ENCODE measurements at regions not wholly inside any gene's neighbourhood (a gene's known extent, or its start where the extent isn't known, plus 50 kb on each side); places are given as distances from the start of the nearest gene placed in this dataset.
A peak's percentile ranks its signal among the peaks of the same experiment; 100 is the strongest.

- H2BK12ac ChIP-seq (ENCODE audit: insufficient read length, low read depth, low read length) = no peak overlapping the region
- no CpG with 5 or more reads among the region's 5 CpGs for WGBS (ENCODE audit: extremely low coverage, insufficient read length, low lambda C conversion rate)
These were observed 115.5 kb downstream of the SNAPC1 start for GRCh38 chr14:61877768-61878167.

More at GRCh38 chr14:61877768-61878167, 115.5 kb downstream of the SNAPC1 start:
- Histone ChIP-seq H3K9me3 (ENCODE audit: control insufficient read depth, low read depth, low read length) (no peaks in the 10 kb centered on the region), H2AK5ac (ENCODE audit: insufficient read length, low read length) (no peak overlapping the region), H3K4me2 (ENCODE audit: insufficient read depth, insufficient read length, low read length) (no peak overlapping the region), H4K20me1 (ENCODE audit: control insufficient read depth, insufficient read depth, insufficient read length) (no peaks in the 10 kb centered on the region), H4K91ac (ENCODE audit: insufficient read length, low read depth, low read length) (no peak overlapping the region), H4K5ac (ENCODE audit: insufficient read length, low read depth, low read length) (no peak overlapping the region), H3T11ph (ENCODE audit: low read length) (no peak overlapping the region), H3K14ac (ENCODE audit: insufficient read depth, low read length) (no peak overlapping the region), H3K4me1 (ENCODE audit: insufficient read depth, low read length) (no peaks in the 10 kb centered on the region), H3K23me2 (ENCODE audit: insufficient read length, low read depth, low read length, poor library complexity, severe bottlenecking) (no peaks in the 10 kb centered on the region), H3K23ac (ENCODE audit: insufficient read length, low read depth, low read length) (no peak overlapping the region), H2AFZ (ENCODE audit: low read length) (no peak overlapping the region), H3K56ac (ENCODE audit: insufficient read length, low read depth, low read length) (no peak overlapping the region), H3K18ac (ENCODE audit: insufficient read length, low read depth, low read length) (no peak overlapping the region), H4K8ac (replicated peaks; ENCODE audit: insufficient read length, low read depth, low read length) (no peak overlapping the region), H3K79me2 (ENCODE audit: insufficient read depth, low read length) (no peaks in the 10 kb centered on the region), H3K27ac (ENCODE audit: insufficient read length, low read depth, low read length) (no peak overlapping the region), H2BK15ac (ENCODE audit: low read depth, low read length) (no peak overlapping the region), H3K4ac (ENCODE audit: low read depth, low read length) (no peak overlapping the region), H2BK120ac (ENCODE audit: low read depth, low read length, poor library complexity, severe bottlenecking) (no peak overlapping the region), H2BK20ac (ENCODE audit: low read depth, low read length, poor library complexity, severe bottlenecking) (no peak overlapping the region), H3K9ac (ENCODE audit: extremely low read depth, insufficient read length, low read length) (no peak overlapping the region), H2BK5ac (ENCODE audit: insufficient read length, low read length) (no peak overlapping the region), H3K79me1 (ENCODE audit: insufficient read depth, low read depth, low read length, poor library complexity, severe bottlenecking) (no peaks in the 10 kb centered on the region), H3K27me3 (ENCODE audit: insufficient read depth, low read length) (no peaks in the 10 kb centered on the region)
- H3K27ac Mint-ChIP-seq = 0 out of 7 replicates have a peak overlapping the region, but pooled peaks of 1 of the 3 experiments have one; percentile 6
- H3K4me1 Mint-ChIP-seq = peaks cover 9% of the 10 kb centered on the region in 2 experiments; a peak in 3 of 4 replicates
- peaks cover 1% of the 10 kb centered on the region; the same call in 1 of the 2 replicates for H3K27me3 Mint-ChIP-seq (ENCODE audit: low read depth)
- H3K36me3 Mint-ChIP-seq (ENCODE audit: insufficient read depth in 1 of 3, low read depth in 3 of 3) = no peaks in the 10 kb centered on the region; a peak in 1 of 7 replicates
- no peak for DNase-seq
- no peak overlapping the region for H3K4me3 Mint-ChIP-seq
- H3K9me3 Mint-ChIP-seq = no peaks in the 10 kb centered on the region
- no peak for TF ChIP-seq CTCF (conservative IDR thresholded peaks at IDR 0.05)

Measured in H9 (cell line).